ENCODE measurements at regions not wholly inside any gene's neighbourhood (a gene's known extent, or its start where the extent isn't known, plus 50 kb on each side); places are given as distances from the start of the nearest gene placed in this dataset.

GRCh38 chr13:23081220-23081619 lies 99.6 kb upstream of the SGCG start:
- TF ChIP-seq YY1 (IDR thresholded peaks at IDR 0.05; ENCODE audit: low read depth) (no peak), CTCF (IDR thresholded peaks at IDR 0.05) (no peak), TAF1 (IDR thresholded peaks at IDR 0.05; ENCODE audit: borderline replicate concordance, low read depth, low read length) (no peak), POLR2AphosphoS5 (IDR thresholded peaks at IDR 0.05; ENCODE audit: low read depth, low read length) (no peak), TCF12 (IDR thresholded peaks at IDR 0.05) (no peak), EZH2phosphoT487 (IDR thresholded peaks at IDR 0.05; ENCODE audit: borderline replicate concordance, low read depth) (no peak), MAX (IDR thresholded peaks at IDR 0.05; ENCODE audit: low read depth) (no peak), ZBTB33 (IDR thresholded peaks at IDR 0.05; ENCODE audit: borderline replicate concordance, low read depth) (no peak), MXI1 (IDR thresholded peaks at IDR 0.05; ENCODE audit: low read depth, low read length) (no peak), JUND (IDR thresholded peaks at IDR 0.05) (no peak), EP300 (IDR thresholded peaks at IDR 0.05; ENCODE audit: borderline replicate concordance in 1 of 2, low read depth in 1 of 2, low read length in 1 of 2) (no peak)

All from SK-N-SH (cell line).